ENCODE measurements at regions not wholly inside any gene's neighbourhood (a gene's known extent, or its start where the extent isn't known, plus 50 kb on each side); places are given as distances from the start of the nearest gene placed in this dataset.

DNA sequence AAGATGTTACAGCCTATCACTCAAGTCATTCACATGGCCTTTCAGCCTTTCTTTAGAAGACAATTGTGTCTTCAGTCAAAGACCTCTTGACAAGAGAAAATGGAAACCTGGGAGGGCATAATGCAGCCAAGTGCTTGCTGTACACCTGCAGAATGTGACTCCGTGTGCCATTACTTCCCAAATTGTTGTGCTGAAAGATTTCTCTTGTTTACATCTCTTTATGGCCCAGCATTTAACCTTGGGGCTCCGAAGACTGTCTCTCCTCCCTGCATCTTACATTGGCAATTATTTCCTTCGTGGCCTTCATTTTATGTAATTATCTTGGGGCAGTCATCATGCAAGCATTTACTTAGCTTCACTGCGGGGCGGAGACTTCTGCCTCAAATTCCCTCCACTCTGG is 287.0 kb downstream of the TCF7L2 start:
- DNase-seq (ENCODE audit: insufficient read length) (no peak), FAIRE-seq (no peak)
- TF ChIP-seq POLR2AphosphoS5 (IDR thresholded peaks at IDR 0.05; ENCODE audit: low read depth, low read length) (no peak), POLR2A (IDR thresholded peaks at IDR 0.05; ENCODE audit: low read depth, low read length) (no peak), TAF1 (IDR thresholded peaks at IDR 0.05; ENCODE audit: borderline replicate concordance, low read depth, low read length) (no peak)

DNA sequence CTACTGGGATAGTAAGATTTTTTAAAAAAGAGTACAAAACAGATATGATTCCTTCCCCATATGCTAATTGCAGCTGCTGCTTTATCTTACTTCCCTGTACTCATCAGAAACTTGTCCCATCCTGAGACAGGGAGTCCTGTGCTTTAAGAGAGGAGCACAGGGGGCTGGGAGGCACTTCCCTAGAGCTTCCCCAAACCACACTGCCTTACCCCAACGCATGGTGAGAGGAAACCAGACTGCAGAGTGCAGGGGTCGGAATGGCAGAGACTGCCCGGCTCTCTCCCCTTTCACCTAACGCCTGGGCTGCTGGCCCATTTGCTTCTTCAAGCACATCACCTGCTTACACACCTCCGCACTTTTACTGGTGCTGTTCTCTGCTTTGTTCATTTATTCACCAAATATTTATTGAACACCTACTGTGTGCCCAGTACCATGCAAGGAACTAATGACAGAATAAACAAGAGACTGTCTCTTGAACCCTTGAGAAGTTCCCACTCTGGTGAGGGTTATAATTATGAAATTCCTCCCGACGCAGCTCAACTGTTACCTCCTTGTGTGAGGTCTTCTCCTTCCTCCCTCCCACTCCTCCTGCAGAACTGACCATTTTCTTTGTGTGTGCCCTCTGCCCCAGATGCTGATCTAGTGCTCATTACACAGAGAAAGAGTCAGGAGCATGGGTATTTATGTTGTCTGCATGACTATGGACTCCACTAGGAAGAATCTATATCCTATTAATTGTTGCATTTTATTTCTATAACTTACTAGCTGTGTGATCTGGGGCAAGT is 289.7 kb downstream of the TCF7L2 start:
- no peak for FAIRE-seq
- no peak for TF ChIP-seq POLR2A (IDR thresholded peaks at IDR 0.05; ENCODE audit: low read depth, low read length)
- TF ChIP-seq POLR2AphosphoS5 (IDR thresholded peaks at IDR 0.05; ENCODE audit: low read depth, low read length): no peak
- no peak for TF ChIP-seq TAF1 (IDR thresholded peaks at IDR 0.05; ENCODE audit: borderline replicate concordance, low read depth, low read length)
- no peak for DNase-seq (ENCODE audit: insufficient read length)

GRCh38 chr10:113240736-113241135 is 290.7 kb downstream of the TCF7L2 start:
- FAIRE-seq (no peak), DNase-seq (ENCODE audit: insufficient read length) (no peak)
- TF ChIP-seq TAF1 (IDR thresholded peaks at IDR 0.05; ENCODE audit: borderline replicate concordance, low read depth, low read length): no peak
- no peak for TF ChIP-seq POLR2AphosphoS5 (IDR thresholded peaks at IDR 0.05; ENCODE audit: low read depth, low read length)
- no peak for TF ChIP-seq POLR2A (IDR thresholded peaks at IDR 0.05; ENCODE audit: low read depth, low read length)

DNA sequence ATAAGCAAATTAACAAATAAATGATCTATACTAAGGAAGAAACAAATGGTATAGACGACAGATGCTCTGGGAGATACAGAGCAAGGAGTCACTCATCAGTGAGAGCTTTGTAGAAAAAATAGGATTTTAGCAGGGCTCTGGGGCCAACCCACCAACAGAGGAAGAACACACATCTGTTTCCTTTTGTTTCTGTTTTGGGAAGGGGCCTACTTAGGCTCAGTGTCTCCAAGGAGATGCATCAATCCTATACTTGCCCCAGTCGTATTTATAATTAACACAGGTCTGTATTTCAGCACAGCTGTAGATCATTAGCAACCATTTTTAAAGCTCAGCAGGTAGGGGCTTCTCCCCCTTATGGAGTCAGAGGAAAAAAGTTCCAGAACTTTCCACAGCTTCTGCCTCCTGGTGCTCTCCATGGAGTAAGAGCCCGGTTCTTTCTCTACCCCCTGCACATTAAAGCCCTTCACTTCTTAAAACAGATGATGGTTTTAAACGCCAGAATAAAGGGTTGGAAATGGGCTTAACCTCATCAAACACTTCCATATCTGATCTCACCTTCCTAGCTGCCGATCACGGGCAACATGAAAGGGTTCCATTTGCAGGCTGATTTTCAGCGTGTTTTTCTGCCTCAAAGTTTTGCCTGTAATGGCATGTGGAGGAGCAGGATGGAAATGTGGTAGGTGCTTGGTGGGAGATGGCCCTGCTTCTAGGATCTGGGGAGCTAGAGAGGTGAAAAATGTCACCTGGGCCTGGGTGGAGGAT is 291.7 kb downstream of the TCF7L2 start:
- no peak for TF ChIP-seq POLR2AphosphoS5 (IDR thresholded peaks at IDR 0.05; ENCODE audit: low read depth, low read length)
- no peak for TF ChIP-seq POLR2A (IDR thresholded peaks at IDR 0.05; ENCODE audit: low read depth, low read length)
- DNase-seq (ENCODE audit: insufficient read length) (no peak), FAIRE-seq (no peak)

GRCh38 chr10:113243311-113243710 is 293.3 kb downstream of the TCF7L2 start:
- no peak for DNase-seq (ENCODE audit: insufficient read length)
- TF ChIP-seq POLR2A (IDR thresholded peaks at IDR 0.05; ENCODE audit: low read depth, low read length) (no peak), TAF1 (IDR thresholded peaks at IDR 0.05; ENCODE audit: borderline replicate concordance, low read depth, low read length) (no peak), POLR2AphosphoS5 (IDR thresholded peaks at IDR 0.05; ENCODE audit: low read depth, low read length) (no peak)
- FAIRE-seq: no peak

DNA sequence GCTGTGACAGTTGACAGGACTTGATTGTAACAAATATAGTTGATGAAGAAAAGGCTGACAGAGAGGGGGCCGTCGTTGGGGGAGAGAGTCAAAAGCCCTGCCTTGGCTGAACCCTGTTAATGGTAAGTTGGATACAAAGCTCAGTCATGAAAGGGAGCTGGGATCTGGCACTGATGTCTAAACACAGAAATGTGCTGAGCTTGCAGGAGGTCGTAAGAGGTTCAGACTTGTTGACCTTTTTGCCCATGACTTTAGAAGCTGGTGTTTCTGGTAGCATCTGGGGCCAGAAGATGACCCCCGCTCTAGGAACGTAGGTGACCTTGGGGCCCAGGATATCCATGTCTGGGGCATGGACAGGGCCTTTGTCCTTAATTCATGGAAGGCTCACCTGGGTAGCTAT is 294.7 kb downstream of the TCF7L2 start:
- DNase-seq (ENCODE audit: insufficient read length): no peak
- no peak for FAIRE-seq
- TF ChIP-seq TAF1 (IDR thresholded peaks at IDR 0.05; ENCODE audit: borderline replicate concordance, low read depth, low read length): no peak
- no peak for TF ChIP-seq POLR2A (IDR thresholded peaks at IDR 0.05; ENCODE audit: low read depth, low read length)
- TF ChIP-seq POLR2AphosphoS5 (IDR thresholded peaks at IDR 0.05; ENCODE audit: low read depth, low read length): no peak

DNA sequence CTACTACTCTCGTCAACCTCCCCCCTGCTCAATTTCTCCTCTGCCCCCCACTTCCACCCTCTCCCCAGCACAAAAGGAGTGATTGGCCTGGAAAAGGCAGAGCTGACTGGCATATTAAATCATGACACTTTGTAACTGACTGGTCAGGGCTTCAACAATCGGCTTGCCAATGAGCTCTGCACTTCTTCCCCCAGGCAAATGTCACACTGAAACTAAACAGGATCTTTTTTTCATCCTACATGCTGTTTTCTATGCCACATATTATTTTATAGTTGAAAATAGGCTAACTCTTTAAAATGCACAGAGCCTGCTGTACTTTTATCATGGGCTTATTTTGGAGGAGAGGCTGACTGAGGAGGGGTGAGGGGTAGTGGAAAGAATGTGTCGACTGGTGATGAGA is 295.2 kb downstream of the TCF7L2 start:
- TF ChIP-seq TAF1 (IDR thresholded peaks at IDR 0.05; ENCODE audit: borderline replicate concordance, low read depth, low read length): no peak
- TF ChIP-seq POLR2AphosphoS5 (IDR thresholded peaks at IDR 0.05; ENCODE audit: low read depth, low read length): no peak
- no peak for TF ChIP-seq POLR2A (IDR thresholded peaks at IDR 0.05; ENCODE audit: low read depth, low read length)
- FAIRE-seq (no peak), DNase-seq (ENCODE audit: insufficient read length) (no peak)

GRCh38 chr10:113247050-113247449 is 297.0 kb downstream of the TCF7L2 start:
- FAIRE-seq: no peak

GRCh38 chr10:113252650-113253618 is 299.9 kb upstream of the HABP2 start:
- no peak for FAIRE-seq
- no peak for TF ChIP-seq POLR2AphosphoS5 (IDR thresholded peaks at IDR 0.05; ENCODE audit: low read depth, low read length)
- DNase-seq (ENCODE audit: insufficient read length): no peak

More at GRCh38 chr10:113247050-113247449, 297.0 kb downstream of the TCF7L2 start:
- TF ChIP-seq TAF1 (IDR thresholded peaks at IDR 0.05; ENCODE audit: borderline replicate concordance, low read depth, low read length): no peak
- no peak for TF ChIP-seq POLR2A (IDR thresholded peaks at IDR 0.05; ENCODE audit: low read depth, low read length)
- TF ChIP-seq POLR2AphosphoS5 (IDR thresholded peaks at IDR 0.05; ENCODE audit: low read depth, low read length): no peak
- no peak for DNase-seq (ENCODE audit: insufficient read length)

GRCh38 chr10:113259576-113260226 is 293.2 kb upstream of the HABP2 start:
- FAIRE-seq (no peak), DNase-seq (ENCODE audit: insufficient read length) (no peak)
- TF ChIP-seq POLR2AphosphoS5 (IDR thresholded peaks at IDR 0.05; ENCODE audit: low read depth, low read length) (no peak), POLR2A (IDR thresholded peaks at IDR 0.05; ENCODE audit: low read depth, low read length) (no peak), TAF1 (IDR thresholded peaks at IDR 0.05; ENCODE audit: borderline replicate concordance, low read depth, low read length) (no peak)

- FAIRE-seq (no peak), DNase-seq (ENCODE audit: insufficient read length) (no peak)
- TF ChIP-seq TAF1 (IDR thresholded peaks at IDR 0.05; ENCODE audit: borderline replicate concordance, low read depth, low read length): no peak
- no peak for TF ChIP-seq POLR2A (IDR thresholded peaks at IDR 0.05; ENCODE audit: low read depth, low read length)
- TF ChIP-seq POLR2AphosphoS5 (IDR thresholded peaks at IDR 0.05; ENCODE audit: low read depth, low read length): no peak
Observed at GRCh38 chr10:113261161-113261560, 291.7 kb upstream of the HABP2 start.

Measured in GM12892 (cell line).